GM12892 (cell line): ENCODE measurements at regions not wholly inside any gene's neighbourhood (a gene's known extent, or its start where the extent isn't known, plus 50 kb on each side); places are given as distances from the start of the nearest gene placed in this dataset.

Source experiments
- DNase-seq: peaks from one replicate; pipeline ENCODE4 v3.0.0; 2011; ENCODE audit not compliant: insufficient read length
- FAIRE-seq: peaks from 2 replicates; lab custom pipeline; 2011; peaks lifted over from hg19 to GRCh38; lab: Jason Lieb, UNC
- POLR2A ChIP-seq: IDR thresholded peaks from 2 replicates; pipeline ENCODE4 v1.6.1; 2011; ENCODE audit warnings: low read depth, low read length, control low read depth
- POLR2AphosphoS5 ChIP-seq: IDR thresholded peaks from 2 replicates; pipeline ENCODE4 v1.6.1; 2011; ENCODE audit warnings: low read depth, low read length, control low read depth
- TAF1 ChIP-seq: IDR thresholded peaks from 2 replicates; pipeline ENCODE4 v1.6.1; 2011; ENCODE audit warnings: low read depth, mild to moderate bottlenecking, control low read depth, low read length, borderline replicate concordance

DNA sequence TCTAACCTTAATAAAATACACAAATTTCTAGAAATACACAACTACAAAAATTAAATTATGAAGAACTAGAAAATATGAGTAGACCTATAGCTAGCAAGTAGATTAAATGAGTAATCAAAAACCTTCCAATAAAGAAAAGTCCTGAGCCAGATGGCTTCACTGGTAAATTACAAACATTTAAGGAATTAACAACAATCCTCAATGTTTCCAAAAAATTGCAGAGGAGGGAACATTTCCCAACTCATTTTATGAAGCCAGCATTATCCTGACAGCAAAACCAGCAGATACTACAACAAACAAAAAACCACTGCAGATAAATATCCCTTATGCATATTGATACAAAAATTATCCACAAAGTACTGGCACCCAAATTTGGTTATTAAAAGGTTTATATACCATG lies 230.9 kb downstream of the COG6 start:
- FAIRE-seq (no peak), DNase-seq (no peak)
- no peak for TF ChIP-seq POLR2AphosphoS5
- no peak for TF ChIP-seq TAF1
- no peak for TF ChIP-seq POLR2A

DNA sequence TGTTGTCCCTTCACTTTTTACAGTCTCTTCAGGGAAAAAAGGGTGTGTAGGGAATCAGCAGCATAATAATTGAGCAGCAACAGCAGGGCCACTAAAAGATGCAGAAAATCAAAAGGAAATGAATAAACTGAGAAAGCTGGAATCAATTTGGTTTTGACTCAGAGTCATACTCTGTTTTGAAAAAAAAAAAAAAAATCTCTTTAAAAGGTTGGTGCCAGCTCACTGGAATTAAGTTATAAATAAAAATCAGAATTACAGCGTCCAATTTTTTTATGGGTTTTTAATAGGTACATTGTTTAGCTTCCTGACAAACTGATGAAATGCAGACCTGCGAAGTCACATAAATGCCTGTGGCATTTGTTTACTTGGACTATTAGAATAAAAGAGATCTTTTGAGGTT lies 231.9 kb downstream of the COG6 start:
- FAIRE-seq, result no peak
- DNase-seq, result no peak
- TF ChIP-seq POLR2A (no peak), TAF1 (no peak), POLR2AphosphoS5 (no peak)

DNA sequence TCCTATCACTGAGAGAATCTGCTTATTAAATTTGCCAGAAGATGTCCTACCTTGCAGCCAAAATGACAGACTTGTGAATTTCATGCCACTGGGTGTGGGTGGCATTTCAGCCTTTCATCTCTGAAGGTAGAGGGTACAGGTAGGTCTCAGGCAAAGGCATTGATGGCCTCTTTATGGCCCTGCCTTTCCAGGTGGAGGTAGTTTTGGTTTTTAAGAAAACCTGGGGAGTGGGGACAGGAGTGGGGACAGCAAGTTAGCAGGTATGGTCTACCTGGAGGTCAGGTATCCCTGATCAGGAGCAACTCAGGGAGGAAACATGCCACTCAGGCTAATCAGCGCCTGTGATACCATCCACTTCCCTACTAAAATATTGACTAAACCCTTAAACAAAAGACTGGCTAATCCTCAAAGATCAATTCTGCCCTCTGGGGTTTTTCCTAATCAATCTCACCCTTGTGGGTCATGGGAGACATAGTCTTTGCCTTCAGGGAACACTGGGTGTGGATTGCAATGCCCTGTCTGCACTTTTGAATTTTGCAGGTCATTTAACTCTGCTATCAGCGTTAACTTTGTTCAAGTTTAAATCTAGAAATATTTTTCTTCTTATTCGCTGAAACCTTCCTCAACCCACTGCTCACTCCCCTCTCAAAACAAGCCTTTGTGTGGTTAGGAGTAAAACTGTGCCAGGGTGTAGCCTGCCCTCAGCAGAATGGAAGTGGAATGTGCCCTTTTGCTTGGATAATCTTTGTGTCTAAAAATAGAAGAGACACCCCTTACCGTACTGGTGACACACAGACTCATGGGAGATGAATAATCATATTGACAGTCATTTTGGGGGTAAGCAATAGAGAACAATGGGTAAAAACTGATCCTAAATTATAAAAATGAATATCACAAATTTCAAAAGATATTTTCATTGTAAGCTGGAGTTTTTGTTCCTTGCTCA lies 233.7 kb downstream of the COG6 start:
- no peak for FAIRE-seq
- TF ChIP-seq POLR2A (no peak), TAF1 (no peak), POLR2AphosphoS5 (no peak)
- DNase-seq, result no peak

- TF ChIP-seq POLR2A, result no peak
- TF ChIP-seq TAF1, result no peak
- TF ChIP-seq POLR2AphosphoS5, result no peak
- FAIRE-seq, result no peak
- DNase-seq, result no peak
These were observed 235.1 kb downstream of the COG6 start for GRCh38 chr13:39890537-39890936.

- FAIRE-seq, result no peak
- no peak for DNase-seq
- no peak for TF ChIP-seq POLR2A
- no peak for TF ChIP-seq POLR2AphosphoS5
- TF ChIP-seq TAF1, result no peak
These were observed 237.5 kb downstream of the COG6 start for GRCh38 chr13:39892721-39893685.

- TF ChIP-seq TAF1 (no peak), POLR2AphosphoS5 (no peak), POLR2A (no peak)
- no peak for FAIRE-seq
- DNase-seq, result no peak
These were observed 238.3 kb downstream of the COG6 start for GRCh38 chr13:39893808-39894207.

DNA sequence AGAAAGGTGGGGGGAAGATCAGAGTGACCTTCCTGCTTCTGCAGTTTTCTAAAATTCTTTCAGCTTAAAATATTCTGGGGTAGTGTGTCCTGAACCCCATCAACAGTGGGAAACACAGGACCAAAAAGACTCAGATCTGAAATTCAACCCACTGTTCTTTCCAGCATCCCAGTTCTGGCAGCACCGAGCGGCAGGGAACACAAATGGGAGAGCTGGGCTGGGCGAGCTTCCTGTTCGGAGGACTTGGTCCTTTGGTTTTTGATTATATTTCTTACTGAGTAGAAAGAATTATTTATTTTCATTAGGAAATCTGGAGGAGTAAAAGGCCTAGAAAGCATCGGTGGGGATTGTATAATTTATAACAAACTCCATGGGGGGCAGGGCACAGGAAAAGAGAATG lies 239.1 kb downstream of the COG6 start:
- FAIRE-seq (no peak), DNase-seq (no peak)
- TF ChIP-seq TAF1 (no peak), POLR2AphosphoS5 (no peak), POLR2A (no peak)

DNA sequence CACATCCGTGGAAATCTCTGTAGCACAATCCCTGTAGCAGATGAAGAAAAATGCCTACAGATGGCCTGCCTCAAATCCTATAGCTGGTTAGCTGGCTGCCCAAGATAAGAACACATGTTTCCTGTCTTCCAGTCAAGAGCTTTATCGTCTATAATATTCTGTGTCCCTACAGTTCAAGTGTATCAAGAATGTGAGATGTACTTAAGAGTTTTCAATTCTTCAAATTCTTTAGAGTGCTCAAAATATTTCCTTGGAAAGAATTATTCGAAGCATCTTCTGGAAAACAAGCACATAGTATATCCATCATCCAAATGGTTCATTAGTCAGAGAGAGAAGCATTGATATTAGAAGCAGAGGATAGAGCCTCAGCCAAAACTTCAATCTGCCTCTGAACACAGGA lies 239.8 kb downstream of the COG6 start:
- TF ChIP-seq TAF1, result no peak
- no peak for TF ChIP-seq POLR2AphosphoS5
- TF ChIP-seq POLR2A, result no peak
- DNase-seq (no peak), FAIRE-seq (no peak)

- FAIRE-seq, result no peak
- TF ChIP-seq POLR2A, result no peak
- TF ChIP-seq POLR2AphosphoS5, result no peak
- TF ChIP-seq TAF1, result no peak
- no peak for DNase-seq
These were observed 242.2 kb downstream of the COG6 start for GRCh38 chr13:39897636-39898035.

DNA sequence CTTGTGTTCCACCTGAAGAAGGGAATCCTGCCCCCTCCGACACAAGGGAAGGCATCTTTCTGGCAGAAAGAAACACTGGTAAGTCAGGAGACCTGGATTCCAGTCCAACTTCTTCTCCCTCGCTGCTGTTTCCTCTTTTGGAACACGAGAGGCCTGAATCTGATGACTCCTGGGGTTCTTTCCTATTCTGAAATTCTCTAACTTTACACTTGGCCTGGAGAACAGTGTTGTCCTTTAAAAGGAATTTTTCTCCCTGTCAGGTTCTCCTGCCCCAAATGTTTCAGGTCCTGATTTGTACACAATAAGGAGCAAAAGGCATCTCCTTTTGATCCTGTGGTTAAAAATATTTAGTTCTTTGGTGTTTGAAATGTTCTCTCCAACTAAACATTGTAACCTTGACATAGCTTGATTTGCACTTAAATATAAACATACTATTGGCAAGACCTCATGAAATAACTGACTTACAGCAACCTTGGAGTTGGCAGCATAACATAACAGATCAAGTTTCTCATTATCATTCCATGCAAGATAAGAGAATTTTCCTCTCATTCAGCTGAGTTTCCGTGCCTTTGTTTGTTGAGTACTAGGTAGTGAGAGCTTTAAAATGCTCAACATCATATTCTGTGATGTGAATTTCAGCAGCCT lies 244.8 kb downstream of the COG6 start:
- TF ChIP-seq POLR2AphosphoS5, result no peak
- no peak for TF ChIP-seq POLR2A
- TF ChIP-seq TAF1, result no peak
- DNase-seq (no peak), FAIRE-seq (no peak)

DNA sequence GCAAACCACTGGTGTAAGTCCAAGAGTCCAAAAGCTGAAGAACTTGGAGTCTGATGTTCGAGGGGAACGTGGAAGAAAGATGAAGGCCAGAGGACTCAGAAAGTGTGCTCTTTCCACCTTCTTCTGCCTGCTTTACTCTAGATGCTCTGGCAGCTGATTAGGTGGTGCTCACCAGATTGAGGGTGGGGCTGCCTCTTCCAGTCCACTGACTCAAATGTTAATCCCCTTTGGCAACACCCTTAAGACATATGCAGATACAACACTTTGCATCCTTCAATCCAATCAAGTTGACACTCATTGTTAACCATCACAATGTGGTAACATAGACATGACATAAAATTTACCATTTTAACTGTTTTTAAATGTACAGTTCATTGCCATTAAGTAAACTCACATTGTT lies 249.5 kb downstream of the COG6 start:
- TF ChIP-seq POLR2A (no peak), TAF1 (no peak), POLR2AphosphoS5 (no peak)
- DNase-seq (no peak), FAIRE-seq (no peak)
